ENCODE measurements at regions not wholly inside any gene's neighbourhood (a gene's known extent, or its start where the extent isn't known, plus 50 kb on each side); places are given as distances from the start of the nearest gene placed in this dataset.

DNA sequence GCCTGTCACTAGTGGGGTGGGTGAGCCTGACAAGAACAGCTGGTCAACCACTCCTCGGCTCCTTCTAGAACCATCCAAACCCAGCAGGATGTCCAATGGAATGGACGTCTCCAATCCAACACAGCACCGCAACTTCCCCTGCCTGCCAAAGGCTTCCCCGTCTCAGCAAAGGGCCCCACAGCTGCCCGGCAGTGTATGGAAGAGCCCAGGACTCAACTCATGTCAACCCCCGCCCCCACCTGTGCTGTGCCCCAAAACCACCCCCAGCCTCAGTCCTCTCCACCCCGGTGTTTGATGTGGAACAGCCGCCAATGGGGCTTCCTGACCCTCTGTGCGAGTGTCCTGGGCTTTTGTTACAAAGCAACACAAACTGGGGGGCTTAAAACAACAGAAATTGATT is 223.8 kb downstream of the CTTN start:
- H3K27ac ChIP-seq (ENCODE audit: low read length): no peak overlapping the region
- DNase-seq: no peak
- H3K27me3 ChIP-seq (ENCODE audit: control insufficient read depth, insufficient read depth, low read length): no peaks in the 10 kb centered on the region
- H3K36me3 ChIP-seq (ENCODE audit: control insufficient read depth, insufficient read depth, low read length): no peaks in the 10 kb centered on the region
- peaks cover 3% of the 10 kb centered on the region for H3K4me1 ChIP-seq (ENCODE audit: control insufficient read depth, insufficient read depth, low read length)
- no CpG with 5 or more reads among the region's 9 CpGs for WGBS (ENCODE audit: insufficient coverage, low lambda C conversion rate)
- H3K4me3 ChIP-seq (ENCODE audit: low read length): no peak overlapping the region
- peaks cover 6% of the 10 kb centered on the region for H3K9me3 ChIP-seq (ENCODE audit: control insufficient read depth, low read depth, low read length)

DNA sequence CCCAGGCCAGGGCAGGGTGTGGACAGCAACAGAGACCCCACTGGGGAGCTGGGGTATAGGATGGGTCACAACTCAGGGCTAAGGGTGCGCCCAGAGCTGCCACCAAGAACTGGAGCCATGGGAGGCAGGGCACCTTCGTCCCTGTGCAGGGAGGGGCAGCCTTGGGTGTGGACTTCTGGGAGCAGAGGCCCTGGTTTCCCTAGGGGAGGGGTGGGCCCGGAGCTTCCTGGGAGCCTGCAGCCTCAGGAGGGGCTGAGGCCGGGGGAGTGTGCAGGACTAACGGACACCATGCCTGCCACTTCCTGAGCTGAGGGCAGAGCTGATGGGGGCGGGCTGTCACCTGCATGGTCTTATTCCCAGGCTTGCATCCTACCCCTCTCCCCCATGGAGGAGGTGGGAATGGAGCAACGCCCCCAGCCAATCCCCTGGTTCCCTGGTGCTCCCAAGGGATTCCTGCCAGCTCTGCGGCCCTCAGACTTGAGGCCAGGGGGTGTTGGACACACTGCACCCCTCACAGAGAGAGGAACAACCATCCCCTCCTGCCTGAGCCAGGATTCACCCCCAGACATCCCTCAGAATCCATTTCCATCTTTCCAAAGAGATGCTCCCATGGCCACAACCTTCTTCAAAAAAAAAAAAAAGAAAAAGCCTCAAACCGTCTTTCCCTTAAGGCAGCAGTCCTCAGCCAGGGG is 225.7 kb downstream of the CTTN start:
- no peak overlapping the region for H3K4me3 ChIP-seq (ENCODE audit: low read length)
- H3K4me1 ChIP-seq (ENCODE audit: control insufficient read depth, insufficient read depth, low read length): peaks cover 18% of the 10 kb centered on the region
- H3K36me3 ChIP-seq (ENCODE audit: control insufficient read depth, insufficient read depth, low read length): no peaks in the 10 kb centered on the region
- no peak overlapping the region for H3K27ac ChIP-seq (ENCODE audit: low read length)
- H3K9me3 ChIP-seq (ENCODE audit: control insufficient read depth, low read depth, low read length): peaks cover 6% of the 10 kb centered on the region
- no peak for DNase-seq
- H3K27me3 ChIP-seq (ENCODE audit: control insufficient read depth, insufficient read depth, low read length): no peaks in the 10 kb centered on the region
- no CpG with 5 or more reads among the region's 9 CpGs for WGBS (ENCODE audit: insufficient coverage, low lambda C conversion rate)

DNA sequence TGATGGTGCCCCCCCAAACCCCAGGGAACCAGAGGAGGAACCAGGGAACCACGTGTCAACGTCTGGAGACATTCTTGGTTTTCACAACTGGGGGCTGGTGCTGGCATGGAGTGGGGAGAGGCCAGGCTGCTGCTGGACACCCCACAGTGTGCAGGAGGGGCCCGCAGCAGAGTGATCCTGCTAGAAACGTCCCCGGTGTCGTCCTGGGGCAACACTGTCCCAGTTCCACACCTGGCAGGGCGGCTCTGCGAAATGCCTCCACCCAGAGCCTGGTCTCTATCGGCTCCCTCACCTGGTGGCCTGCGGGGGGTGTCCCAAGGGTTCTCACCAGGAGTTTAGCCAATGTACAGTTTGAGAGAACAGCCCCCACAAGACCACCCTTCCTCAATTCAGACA is 226.3 kb downstream of the CTTN start:
- no CpG with 5 or more reads among the region's 10 CpGs for whole genome bisulfite sequencing (ENCODE audit: insufficient coverage, low lambda C conversion rate)
- H3K4me1 ChIP-seq (ENCODE audit: control insufficient read depth, insufficient read depth, low read length): peaks cover 22% of the 10 kb centered on the region

DNA sequence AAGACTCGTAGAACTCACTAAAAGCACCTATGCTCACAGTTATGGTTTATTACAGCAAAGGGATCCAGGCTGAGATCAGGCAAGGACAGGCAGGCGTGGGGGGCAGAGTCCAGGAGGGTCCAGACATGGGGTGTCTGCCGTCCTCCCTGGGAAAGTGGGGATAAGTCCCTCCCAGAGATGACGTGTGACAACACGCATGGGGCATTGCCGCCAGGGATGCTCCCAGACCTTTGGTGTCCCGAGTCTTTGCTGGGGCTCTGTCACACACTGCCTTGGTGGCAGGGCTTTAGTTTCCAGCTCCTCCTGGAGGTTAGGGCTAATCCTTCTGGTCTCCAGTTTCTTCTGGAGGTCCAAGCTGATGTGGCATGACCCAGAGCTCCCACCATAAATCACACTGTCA is 226.7 kb downstream of the CTTN start:
- H3K27ac ChIP-seq (ENCODE audit: low read length): no peak overlapping the region
- H3K36me3 ChIP-seq (ENCODE audit: control insufficient read depth, insufficient read depth, low read length): no peaks in the 10 kb centered on the region
- H3K27me3 ChIP-seq (ENCODE audit: control insufficient read depth, insufficient read depth, low read length): no peaks in the 10 kb centered on the region
- no peak for DNase-seq
- peaks cover 22% of the 10 kb centered on the region for H3K4me1 ChIP-seq (ENCODE audit: control insufficient read depth, insufficient read depth, low read length)
- H3K4me3 ChIP-seq (ENCODE audit: low read length): no peak overlapping the region
- H3K9me3 ChIP-seq (ENCODE audit: control insufficient read depth, low read depth, low read length): peaks cover 7% of the 10 kb centered on the region
- no CpG with 5 or more reads among the region's 7 CpGs for WGBS (ENCODE audit: insufficient coverage, low lambda C conversion rate)

More for the DNA sequence above, 226.3 kb downstream of the CTTN start:
- no peaks in the 10 kb centered on the region for H3K36me3 ChIP-seq (ENCODE audit: control insufficient read depth, insufficient read depth, low read length)
- no peaks in the 10 kb centered on the region for H3K27me3 ChIP-seq (ENCODE audit: control insufficient read depth, insufficient read depth, low read length)
- DNase-seq: no peak
- no peak overlapping the region for H3K4me3 ChIP-seq (ENCODE audit: low read length)
- H3K9me3 ChIP-seq (ENCODE audit: control insufficient read depth, low read depth, low read length): peaks cover 6% of the 10 kb centered on the region
- no peak overlapping the region for H3K27ac ChIP-seq (ENCODE audit: low read length)

DNA sequence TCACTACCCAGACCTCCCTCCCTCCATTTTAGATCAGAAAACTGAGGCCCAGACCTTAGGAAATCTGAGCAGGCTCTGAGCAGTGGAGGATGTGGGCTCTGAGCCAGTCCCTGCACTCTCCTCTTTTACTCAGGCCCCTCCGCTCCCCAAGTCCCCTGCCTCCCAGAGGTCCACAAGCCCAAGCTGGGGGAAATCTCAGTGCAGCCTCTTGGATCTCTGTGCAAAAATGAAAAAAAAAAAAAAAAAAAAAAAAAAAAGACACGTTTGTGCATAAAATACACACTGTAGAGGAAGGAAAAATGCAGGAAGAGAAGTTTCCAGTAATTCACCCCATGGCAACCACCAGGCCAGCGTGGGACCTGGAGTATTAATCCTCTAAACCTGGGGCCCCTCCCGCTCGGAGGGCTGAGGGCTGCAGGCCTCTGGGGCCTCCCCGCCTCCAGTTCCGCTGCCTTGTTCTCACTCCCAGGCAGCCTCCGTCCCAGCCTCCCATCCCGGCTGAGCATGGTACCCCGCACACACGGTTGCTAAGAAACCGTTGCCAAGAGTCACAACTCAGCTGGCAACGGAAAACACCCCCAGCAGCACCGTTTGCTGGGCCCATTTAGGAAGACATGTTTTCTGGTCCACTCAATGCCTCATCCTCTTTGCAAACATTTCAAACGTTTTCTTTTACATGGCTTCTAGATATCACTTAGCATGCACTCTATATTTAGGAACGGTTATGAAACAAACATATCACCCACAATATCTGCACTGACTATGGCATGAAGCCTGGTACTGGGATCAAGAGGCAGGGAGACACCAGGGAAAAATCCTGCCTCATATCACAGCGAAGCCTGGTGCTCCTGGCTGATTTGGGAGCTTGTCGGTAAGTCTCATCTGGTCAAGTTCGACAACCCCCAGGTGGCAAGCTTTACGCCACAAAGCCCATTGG is 227.5 kb downstream of the CTTN start:
- H3K36me3 ChIP-seq (ENCODE audit: control insufficient read depth, insufficient read depth, low read length): no peaks in the 10 kb centered on the region
- peaks cover 3% of the 10 kb centered on the region for H3K9me3 ChIP-seq (ENCODE audit: control insufficient read depth, low read depth, low read length)
- DNase-seq: peak in 1 of 2 donors; percentile 43
- no peak overlapping the region for H3K27ac ChIP-seq (ENCODE audit: low read length)
- peaks cover 22% of the 10 kb centered on the region for H3K4me1 ChIP-seq (ENCODE audit: control insufficient read depth, insufficient read depth, low read length)
- H3K4me3 ChIP-seq (ENCODE audit: low read length): no peak overlapping the region
- H3K27me3 ChIP-seq (ENCODE audit: control insufficient read depth, insufficient read depth, low read length): no peaks in the 10 kb centered on the region
- 80% methylated on average over 2 of the region's 20 CpGs for WGBS (ENCODE audit: insufficient coverage, low lambda C conversion rate)

DNA sequence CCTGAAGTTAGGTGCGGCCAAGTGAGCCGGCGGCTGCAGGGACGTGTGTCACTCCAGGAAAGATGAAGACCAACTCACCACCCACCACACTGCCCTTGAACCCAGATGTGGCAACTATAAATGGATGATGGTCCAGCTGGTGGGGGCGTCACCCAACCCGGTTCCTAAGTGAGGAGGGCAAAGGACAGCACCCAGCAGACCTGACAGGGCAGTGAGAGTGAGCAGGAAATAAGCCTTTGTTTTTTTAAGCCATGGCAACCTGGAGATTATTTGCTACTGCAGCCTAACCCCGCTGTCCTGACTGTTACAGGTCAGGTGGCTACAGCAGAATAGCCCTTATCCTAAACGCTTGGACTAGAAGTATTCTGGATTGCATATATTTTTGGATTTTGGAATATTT is 228.9 kb downstream of the CTTN start:
- peaks cover 22% of the 10 kb centered on the region for H3K4me1 ChIP-seq (ENCODE audit: control insufficient read depth, insufficient read depth, low read length)
- H3K4me3 ChIP-seq (ENCODE audit: low read length): no peak overlapping the region
- WGBS (ENCODE audit: insufficient coverage, low lambda C conversion rate): no CpG with 5 or more reads among the region's 8 CpGs
- H3K9me3 ChIP-seq (ENCODE audit: control insufficient read depth, low read depth, low read length): peaks cover 3% of the 10 kb centered on the region
- DNase-seq: peak in 1 of 2 donors; percentile 64
- H3K27me3 ChIP-seq (ENCODE audit: control insufficient read depth, insufficient read depth, low read length): no peaks in the 10 kb centered on the region
- H3K27ac ChIP-seq (ENCODE audit: low read length): no peak overlapping the region
- H3K36me3 ChIP-seq (ENCODE audit: control insufficient read depth, insufficient read depth, low read length): no peaks in the 10 kb centered on the region

DNA sequence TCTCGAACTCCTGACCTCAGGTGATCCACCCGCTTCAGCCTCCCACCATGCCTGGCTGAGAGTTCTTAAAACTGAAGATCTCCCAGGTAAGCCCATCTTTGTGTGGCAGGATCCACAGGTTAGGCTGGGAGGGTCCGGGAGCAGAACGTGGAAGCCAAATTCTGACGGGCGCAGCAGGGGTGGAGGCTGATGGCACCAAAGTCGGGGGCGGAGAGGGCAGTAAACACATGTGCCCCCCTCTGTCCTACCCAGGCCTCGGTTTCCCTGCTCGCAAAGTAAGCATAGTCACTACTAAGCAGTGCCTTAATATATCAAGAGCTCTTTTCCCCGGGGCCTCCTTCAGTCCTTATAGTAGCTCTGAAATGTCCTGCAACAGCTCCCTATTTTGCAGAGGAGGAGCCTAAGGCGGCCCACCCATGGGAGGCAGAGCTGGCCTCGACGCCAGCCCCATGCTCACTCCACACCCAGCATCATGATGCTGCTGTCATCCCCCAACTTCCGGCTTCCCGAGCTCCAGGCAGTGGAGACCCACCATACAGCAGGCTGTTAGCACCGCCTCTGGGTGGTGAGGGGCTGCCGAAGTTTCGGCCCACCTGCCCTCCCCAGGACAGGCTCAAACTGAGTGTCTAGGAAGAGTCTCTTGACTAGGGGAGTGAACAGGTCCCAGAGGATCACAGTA is 230.0 kb downstream of the CTTN start:
- DNase-seq: no peak
- Histone ChIP-seq H3K4me3 (ENCODE audit: low read length) (no peak overlapping the region), H3K36me3 (ENCODE audit: control insufficient read depth, insufficient read depth, low read length) (no peaks in the 10 kb centered on the region), H3K4me1 (ENCODE audit: control insufficient read depth, insufficient read depth, low read length) (peaks cover 22% of the 10 kb centered on the region), H3K27me3 (ENCODE audit: control insufficient read depth, insufficient read depth, low read length) (no peaks in the 10 kb centered on the region), H3K9me3 (ENCODE audit: control insufficient read depth, low read depth, low read length) (peaks cover 3% of the 10 kb centered on the region), H3K27ac (ENCODE audit: low read length) (peak overlapping the region; percentile 33)
- WGBS (ENCODE audit: insufficient coverage, low lambda C conversion rate): no CpG with 5 or more reads among the region's 19 CpGs

DNA sequence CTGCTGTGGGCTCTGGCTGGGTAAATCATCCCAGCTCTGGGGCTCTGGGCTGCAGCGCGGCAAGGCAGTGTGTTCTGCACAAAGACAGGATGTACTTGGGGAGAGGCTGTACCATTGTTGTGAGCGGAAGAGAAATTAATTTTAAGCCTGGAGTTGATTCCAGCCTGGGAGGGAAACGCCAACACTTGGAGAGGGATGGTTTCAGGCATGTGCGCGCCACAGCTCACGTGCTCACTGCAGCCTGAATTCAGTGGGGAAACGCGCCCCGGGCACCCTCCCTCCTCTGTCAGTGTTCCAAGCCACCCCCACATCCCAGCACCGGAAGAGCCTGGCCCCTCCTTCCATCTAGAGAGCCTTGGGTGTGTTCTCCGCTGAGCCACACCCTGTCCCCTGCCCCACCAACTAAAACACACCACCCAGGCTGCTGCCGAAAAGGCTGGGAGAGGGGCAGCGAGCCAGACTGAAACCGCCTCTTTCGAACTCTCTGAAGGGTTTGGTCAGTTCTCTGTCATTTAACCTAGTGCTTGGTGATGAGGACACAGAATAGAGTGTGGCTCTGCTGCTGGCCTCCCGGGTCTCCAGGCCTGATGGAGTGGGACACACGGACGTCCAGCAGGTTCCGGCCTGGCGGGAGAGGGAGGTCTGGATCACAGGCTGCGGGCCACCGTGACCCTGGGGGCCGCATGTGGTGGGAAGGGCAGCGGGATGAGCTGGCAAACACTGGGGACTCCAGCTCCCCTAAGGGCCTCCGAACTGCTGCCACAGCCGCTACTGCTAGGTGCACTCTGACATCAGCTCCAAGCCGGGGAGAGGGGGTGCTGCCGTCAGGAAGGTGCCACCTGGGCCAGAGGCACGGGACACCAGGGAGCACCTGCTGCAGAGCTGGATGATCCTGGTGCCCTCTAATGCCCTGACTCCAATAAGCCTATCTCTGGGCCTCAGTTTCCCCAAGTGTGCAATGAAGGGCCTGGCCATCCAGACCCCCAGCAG is 230.8 kb downstream of the CTTN start:
- DNase-seq: peak in 1 of 2 donors; percentile 43
- H3K4me3 ChIP-seq (ENCODE audit: low read length): no peak overlapping the region
- 67% methylated on average over 1 of the region's 30 CpGs for WGBS (ENCODE audit: insufficient coverage, low lambda C conversion rate)
- no peaks in the 10 kb centered on the region for H3K27me3 ChIP-seq (ENCODE audit: control insufficient read depth, insufficient read depth, low read length)
- H3K36me3 ChIP-seq (ENCODE audit: control insufficient read depth, insufficient read depth, low read length): no peaks in the 10 kb centered on the region
- peaks cover 3% of the 10 kb centered on the region for H3K9me3 ChIP-seq (ENCODE audit: control insufficient read depth, low read depth, low read length)
- peak overlapping the region; percentile 33 for H3K27ac ChIP-seq (ENCODE audit: low read length)
- peaks cover 22% of the 10 kb centered on the region for H3K4me1 ChIP-seq (ENCODE audit: control insufficient read depth, insufficient read depth, low read length)

DNA sequence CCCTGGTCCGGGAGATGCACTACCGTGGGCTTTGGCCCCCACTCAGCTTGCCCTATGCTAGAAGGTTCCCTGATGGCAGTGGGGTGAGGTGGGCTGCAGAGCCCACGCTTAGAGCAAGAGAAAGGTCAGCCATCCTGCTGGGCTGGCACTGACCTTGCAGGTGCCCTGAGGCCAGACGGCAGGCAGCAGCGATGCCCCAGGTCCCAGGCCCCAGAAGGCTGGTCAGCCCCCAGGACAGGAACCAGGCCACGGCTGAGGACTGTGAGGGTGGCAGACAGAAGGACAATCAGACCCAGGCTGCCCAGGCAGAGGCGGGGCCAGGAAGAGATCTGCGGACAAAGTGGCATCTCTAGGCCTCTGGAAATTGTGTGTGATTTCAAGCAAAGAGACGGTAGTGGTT is 231.7 kb downstream of the CTTN start:
- no CpG with 5 or more reads among the region's 9 CpGs for WGBS (ENCODE audit: insufficient coverage, low lambda C conversion rate)
- Histone ChIP-seq H3K4me1 (ENCODE audit: control insufficient read depth, insufficient read depth, low read length) (peaks cover 22% of the 10 kb centered on the region), H3K4me3 (ENCODE audit: low read length) (no peak overlapping the region), H3K27me3 (ENCODE audit: control insufficient read depth, insufficient read depth, low read length) (no peaks in the 10 kb centered on the region), H3K9me3 (ENCODE audit: control insufficient read depth, low read depth, low read length) (peaks cover 3% of the 10 kb centered on the region), H3K36me3 (ENCODE audit: control insufficient read depth, insufficient read depth, low read length) (no peaks in the 10 kb centered on the region), H3K27ac (ENCODE audit: low read length) (no peak overlapping the region)
- no peak for DNase-seq
